C4-2B (cell line): ENCODE measurements at regions not wholly inside any gene's neighbourhood (a gene's known extent, or its start where the extent isn't known, plus 50 kb on each side); places are given as distances from the start of the nearest gene placed in this dataset.
A peak's percentile ranks its signal among the peaks of the same experiment; 100 is the strongest.

Experiments
- H3K27ac ChIP-seq: fragments of 450-650 bp; 2 replicates; pipeline ENCODE4 v1.5.1; 2017
- ZFX ChIP-seq: fragments of 450-650 bp; IDR thresholded peaks from 2 replicates; pipeline ENCODE4 v1.6.1; 2017
- TF ChIP-seq, protein P1 (sequence below): fragments of 450-650 bp; conservative IDR thresholded peaks from 2 replicates; pipeline ENCODE4 v1.5.1; 2017; ENCODE audit warnings: mild to moderate bottlenecking

DNA sequence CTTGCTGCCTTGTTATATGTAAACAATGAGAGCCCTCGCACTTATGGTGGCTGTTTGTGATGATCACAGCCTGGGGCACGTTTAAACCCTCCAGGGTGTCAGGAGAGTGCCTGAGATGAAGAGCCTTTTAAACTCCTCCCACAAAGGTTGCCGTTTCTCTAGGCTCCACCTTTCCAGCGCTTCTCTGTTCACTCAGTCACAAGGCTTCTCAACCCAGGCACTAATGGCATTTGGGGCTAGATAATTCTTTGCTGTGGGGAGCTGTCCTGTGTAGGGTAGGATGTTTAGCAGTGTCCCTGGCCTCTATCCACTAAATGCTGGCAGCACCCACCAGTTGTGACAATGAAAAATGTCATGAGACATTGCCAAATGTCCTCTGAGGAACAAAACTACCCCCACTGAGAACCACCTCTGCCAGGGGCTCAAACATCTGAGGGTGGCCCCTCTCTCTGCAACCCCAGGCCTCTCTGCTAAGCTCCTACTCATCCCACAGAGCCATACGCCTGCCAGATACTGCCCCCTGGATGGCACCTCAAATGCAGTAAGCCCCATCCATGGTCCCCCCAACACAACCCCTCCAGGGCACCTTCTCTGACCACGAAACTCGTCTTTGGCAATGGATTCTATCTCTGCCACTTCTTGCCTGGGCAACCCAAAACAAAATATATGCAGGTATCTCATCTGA, 144.3 kb upstream of the ZMIZ1 start:
- no peak for TF ChIP-seq ZFX
- TF ChIP-seq, protein P1, sequence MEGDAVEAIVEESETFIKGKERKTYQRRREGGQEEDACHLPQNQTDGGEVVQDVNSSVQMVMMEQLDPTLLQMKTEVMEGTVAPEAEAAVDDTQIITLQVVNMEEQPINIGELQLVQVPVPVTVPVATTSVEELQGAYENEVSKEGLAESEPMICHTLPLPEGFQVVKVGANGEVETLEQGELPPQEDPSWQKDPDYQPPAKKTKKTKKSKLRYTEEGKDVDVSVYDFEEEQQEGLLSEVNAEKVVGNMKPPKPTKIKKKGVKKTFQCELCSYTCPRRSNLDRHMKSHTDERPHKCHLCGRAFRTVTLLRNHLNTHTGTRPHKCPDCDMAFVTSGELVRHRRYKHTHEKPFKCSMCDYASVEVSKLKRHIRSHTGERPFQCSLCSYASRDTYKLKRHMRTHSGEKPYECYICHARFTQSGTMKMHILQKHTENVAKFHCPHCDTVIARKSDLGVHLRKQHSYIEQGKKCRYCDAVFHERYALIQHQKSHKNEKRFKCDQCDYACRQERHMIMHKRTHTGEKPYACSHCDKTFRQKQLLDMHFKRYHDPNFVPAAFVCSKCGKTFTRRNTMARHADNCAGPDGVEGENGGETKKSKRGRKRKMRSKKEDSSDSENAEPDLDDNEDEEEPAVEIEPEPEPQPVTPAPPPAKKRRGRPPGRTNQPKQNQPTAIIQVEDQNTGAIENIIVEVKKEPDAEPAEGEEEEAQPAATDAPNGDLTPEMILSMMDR = no peak

DNA sequence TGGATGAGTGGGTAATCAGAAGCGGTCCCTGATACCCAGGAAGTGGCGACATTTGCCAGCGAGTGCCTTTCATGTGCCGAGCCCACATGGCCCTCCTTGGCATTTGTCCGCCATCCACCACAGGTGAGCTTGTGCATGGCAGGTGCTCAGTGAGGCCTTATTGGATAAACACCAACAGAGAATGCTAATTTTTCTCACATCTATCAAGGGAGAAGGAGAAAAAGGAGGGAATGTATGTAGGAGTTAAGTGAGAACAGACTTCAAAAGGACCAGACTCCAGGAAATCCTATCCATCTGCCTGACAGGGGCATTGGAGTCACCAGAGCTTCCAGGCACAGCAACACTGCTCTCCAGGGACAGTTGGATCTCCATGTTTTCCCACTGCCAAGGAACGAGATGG, 143.5 kb upstream of the ZMIZ1 start:
- no peak overlapping the region for H3K27ac ChIP-seq

More for the DNA sequence above, 144.3 kb upstream of the ZMIZ1 start:
- no peak overlapping the region for H3K27ac ChIP-seq

DNA sequence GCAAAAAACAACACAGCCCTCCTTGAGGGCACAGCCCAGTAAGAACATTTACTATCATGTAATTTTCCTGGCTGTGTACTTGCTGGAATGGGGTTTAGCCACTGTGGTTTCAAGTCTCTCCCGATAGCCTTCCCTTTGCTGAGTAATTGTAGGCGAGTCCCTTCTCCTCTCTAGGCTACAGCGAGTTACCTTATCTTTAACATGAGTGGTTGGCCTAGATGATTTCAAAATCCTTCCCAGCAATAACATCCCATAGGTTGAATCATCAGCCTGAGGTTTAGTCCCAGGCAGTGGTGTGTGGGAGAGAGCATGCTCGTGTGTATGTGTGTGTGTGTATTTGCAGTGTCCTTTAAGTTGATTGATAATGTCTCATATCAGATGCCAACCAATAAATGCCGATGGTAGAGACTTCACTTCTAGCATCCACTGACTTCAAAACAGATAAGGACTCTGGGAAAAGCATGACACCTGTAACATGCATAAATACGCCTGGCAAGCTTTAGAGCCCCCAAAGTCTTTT, 142.9 kb upstream of the ZMIZ1 start:
- H3K27ac ChIP-seq = no peak overlapping the region
- TF ChIP-seq, protein P1 = no peak
- no peak for TF ChIP-seq ZFX

More for the DNA sequence above, 143.5 kb upstream of the ZMIZ1 start:
- TF ChIP-seq, protein P1 = no peak
- TF ChIP-seq ZFX = no peak

DNA sequence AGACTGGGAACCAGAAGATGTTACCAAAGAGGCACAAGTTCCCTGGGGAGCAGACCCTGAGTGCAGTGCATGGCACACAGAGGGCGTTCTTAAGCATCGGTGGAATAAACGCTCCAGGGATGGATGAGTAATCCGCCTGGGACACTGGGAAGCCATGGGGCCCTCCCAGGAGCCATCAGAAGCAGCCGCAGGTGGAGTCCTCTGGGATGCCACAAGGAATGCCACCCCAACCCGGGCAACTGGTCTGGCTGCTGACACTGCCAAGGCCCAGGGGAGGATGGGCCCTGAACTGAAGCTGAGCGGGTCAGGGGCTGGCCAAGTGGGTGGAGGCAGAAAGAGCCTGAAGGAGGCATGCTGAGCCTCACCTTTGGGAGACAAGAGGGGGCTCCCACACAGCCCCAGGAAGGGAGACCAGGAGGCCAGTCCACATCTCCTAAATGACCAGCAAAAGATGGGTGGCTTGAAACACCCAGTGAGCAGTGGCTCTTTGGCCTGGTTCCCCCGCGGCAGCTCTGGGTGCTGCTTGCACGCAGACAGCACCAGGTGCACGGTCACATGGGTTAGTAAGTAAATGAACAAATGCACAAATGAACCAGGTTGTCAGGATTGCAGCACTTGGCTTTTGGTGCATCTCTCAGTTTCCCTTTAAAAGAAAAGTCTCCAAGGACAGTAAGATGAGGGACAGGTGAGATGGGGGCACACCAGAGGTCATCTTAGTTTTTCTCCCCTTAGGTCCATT, 141.3 kb upstream of the ZMIZ1 start:
- no peak for TF ChIP-seq ZFX
- TF ChIP-seq, protein P1 = no peak

DNA sequence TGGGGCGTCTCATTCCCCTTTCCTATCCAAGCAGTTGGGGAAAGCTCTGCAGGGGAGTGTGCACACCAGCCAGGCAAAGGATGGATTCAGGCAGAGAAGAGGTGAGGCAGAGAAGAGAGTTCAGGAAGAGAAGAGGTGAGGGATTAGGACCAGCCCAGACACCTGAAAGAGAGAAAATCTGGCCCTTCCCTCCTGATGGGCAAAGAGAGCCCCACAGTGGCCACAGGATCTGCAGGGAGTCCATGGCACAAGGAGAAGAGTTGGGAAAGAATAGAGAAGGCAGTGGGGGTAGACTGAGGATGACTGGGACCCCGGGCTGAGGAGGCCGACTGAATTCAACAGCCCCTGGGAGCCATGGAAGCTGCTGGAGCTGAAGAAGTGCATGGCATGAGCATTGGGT, 140.4 kb upstream of the ZMIZ1 start:
- peak overlapping the region; percentile 73 for H3K27ac ChIP-seq
- TF ChIP-seq, protein P1 = no peak
- no peak for TF ChIP-seq ZFX

More for the DNA sequence above, 141.3 kb upstream of the ZMIZ1 start:
- H3K27ac ChIP-seq = peak overlapping the region; percentile 73

DNA sequence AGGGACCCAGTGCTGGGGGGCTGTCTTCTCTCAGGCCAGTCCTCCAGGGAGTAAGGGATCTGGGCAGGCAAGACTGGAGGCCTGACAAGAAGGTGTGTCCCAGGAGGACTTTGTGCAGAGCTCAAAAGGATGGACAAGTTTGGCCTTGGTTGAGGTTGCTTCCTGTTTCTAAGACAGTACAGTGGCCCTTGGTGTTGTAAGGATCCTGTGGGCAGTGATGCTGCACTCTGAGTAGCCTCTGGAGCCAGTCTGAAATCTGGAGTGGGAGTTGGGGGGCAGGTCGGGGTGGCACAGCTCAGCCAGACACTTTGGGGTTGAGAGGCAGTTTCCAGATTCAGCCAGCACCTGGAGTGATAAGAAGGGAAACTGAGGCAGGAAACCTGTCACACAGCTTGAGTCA, 139.2 kb upstream of the ZMIZ1 start:
- H3K27ac ChIP-seq = no peak overlapping the region
- TF ChIP-seq, protein P1 = no peak
- TF ChIP-seq ZFX = no peak
